Retina (tissue), 1 donor: ENCODE measurements at regions not wholly inside any gene's neighbourhood (a gene's known extent, or its start where the extent isn't known, plus 50 kb on each side); places are given as distances from the start of the nearest gene placed in this dataset.
"Not testable (repeated sequence)": the region's sequence is repeated elsewhere in the genome, so short reads cannot be mapped to it uniquely, and the experiment has no call there.

Source experiments
- DNase-seq: peaks from one replicate; pipeline ENCODE4 v3.0.0-alpha.2; 2016

DNA sequence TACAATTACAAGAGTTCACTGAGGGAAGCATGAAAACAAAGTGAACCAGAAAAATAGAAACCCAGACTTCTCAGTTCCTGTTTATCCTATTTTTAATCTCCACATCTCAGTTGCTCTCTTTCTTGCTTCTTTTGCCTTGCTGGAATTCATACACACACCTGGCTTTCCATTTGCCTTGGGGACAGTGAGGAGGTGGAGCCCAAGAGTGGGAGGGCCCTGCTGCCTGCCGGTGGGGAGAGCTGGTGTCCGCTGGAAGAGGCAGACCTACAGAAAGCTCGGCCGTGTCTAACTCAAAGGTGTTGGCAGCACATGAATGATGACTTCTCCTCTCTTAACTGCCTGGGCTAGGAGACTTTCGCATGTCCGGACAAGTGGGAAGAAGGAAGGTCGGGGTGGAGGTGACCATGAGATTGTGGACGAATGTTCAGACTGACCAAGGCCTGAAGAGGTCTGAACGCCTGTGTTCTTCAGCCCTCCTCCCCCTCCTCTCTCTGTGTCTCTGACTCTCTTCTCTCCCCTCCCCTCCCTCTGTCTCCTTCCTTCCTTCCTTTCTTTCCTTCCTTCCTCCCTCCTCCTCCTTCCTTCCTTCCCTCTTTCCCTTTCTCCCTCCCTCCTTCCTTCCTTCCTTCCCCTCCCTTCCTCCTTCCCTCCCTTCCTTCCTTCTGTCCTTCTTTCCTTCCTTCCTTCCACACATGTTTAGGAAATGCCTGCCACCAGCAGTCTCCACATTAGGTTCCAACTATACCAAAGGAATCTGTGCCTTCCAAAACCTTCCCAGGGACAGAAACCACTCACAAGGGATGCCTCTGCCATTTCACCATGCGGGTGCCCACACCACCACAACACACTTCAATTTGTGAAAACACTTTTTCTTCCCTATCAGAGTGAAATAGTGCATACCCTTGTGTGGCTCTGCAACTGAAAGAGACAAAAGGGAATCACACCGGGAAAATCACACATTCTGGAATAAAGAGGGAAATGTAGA is 157.3 kb upstream of the RUNX1 start:
- no peak for DNase-seq

DNA sequence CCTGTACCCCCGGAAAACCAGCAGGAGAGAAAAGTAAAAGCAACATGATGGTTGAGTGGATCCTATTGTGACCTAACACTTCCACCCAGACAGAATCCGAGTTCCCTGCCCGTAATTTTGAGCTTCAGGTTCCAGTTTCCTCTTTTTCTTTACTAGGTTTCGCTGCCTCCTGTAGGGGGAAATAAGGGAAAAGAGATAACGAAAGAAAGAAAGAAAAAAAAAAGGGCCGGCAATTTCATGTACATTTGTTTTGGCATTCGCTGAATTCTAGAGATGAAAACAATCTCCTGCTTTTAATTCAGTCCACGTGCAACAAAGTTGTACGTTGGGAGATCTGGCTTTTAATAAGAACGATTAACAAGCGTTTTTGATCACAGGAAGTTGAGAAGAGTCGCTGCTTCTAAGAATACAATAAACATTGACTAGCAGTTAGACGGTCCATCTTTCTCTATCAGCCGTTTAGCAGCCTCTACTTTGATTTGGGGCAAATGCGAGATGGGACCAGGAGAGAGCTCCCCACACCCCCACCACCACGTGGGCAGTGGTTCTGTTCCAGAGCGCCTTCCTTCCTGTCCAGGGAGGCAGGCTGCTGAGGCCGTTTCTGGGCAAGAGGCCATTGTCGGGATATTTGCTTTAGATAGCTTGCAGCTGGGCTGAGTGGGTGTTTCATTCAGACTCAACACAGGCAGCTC is 155.9 kb upstream of the RUNX1 start:
- DNase-seq, result no peak

DNA sequence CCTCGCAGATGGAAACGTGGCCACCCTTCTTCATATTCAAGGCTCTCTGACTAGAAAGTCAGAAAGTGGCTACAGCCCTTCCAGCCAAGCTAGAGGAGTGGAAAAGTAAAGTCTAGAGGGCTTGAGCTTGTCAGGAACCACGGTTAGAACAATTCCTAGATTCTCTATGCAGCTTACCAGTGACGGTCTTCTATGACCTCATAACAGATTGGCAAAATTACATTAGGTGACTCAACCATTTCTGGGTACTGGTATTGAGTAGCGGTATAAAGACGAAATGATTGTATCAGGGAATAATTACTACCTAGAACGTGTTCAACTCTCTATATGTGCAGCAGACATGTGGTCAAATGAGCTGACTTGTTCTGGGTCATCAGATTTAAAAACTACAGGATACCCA is 155.0 kb upstream of the RUNX1 start:
- no peak for DNase-seq

DNA sequence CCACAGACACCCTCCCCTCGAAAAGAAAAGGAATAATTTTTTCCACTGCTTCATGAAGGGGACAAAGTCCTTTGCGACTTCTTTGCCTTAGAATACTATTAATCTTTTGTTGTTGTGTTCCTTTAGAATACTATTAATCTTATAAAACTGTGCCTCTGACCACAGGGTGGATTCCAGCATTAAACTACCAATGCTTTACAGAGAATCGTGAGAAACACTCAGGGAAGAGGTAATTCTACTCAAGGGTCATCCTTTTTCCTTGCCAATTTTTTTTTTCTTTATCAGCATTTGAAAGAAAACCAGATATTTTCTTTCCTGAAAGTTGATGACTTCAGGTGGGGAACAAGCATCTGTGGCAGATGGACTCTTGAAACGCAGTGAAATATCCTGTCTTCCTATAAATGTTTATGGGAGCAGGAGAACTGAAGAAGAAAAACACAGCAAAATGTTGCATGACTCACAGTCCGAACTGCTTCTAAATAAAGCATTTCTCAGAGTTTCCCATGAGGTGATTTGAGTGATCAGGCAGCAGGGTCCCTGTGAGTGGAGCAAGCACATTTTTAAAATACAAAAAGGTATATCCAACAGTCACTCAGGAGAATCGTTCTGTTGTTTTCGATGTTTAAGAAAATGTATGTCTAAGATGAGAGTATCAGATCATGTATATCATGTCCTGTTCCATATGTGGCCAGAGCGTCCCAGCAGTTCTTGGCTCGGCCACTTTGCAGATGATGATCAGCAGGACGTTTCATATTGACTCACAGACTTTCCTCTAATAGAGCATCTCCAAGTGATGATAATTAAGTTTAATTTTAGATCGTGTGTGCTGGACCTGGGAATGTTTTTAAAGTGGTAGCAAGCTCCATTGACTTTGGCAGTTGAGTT is 154.2 kb upstream of the RUNX1 start:
- DNase-seq, result no peak

DNA sequence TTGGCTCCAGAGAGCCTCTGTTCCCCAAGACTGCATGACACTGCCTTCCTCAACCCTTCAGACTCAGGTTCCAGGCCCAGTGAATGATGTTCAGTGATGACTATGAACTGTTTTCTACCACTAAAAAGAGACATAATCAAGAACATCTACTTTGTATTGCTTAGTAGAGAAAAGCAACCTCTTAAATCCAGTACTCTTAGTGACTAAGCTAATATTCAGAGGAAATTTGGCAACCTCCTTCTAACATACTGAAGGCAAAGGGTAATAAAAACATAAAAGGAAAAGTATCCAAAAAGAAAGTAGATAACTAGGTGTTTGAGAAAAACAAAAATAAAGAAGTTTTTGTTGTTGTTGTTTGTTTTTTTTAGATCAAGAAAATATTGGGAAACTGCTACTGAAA is 153.3 kb upstream of the RUNX1 start:
- no peak for DNase-seq

DNA sequence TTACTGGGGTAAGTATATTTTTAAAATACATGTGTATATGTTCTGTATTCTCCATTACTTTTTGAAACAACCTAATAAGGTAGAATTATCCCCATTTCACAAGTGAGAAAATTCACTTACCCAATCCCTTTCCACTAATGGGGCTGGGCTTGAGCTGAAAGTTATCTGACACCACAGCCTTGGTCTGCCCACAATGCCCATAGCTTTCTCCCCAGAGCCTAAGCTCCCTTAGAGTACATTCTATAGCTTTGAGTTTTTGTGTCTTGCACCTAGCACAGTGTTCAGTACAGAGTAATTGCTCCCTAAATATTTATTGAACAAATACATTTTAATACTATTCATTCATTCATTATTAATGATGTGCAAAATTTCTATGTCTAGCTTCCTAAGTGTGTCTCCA is 152.7 kb upstream of the RUNX1 start:
- DNase-seq, result no peak

DNA sequence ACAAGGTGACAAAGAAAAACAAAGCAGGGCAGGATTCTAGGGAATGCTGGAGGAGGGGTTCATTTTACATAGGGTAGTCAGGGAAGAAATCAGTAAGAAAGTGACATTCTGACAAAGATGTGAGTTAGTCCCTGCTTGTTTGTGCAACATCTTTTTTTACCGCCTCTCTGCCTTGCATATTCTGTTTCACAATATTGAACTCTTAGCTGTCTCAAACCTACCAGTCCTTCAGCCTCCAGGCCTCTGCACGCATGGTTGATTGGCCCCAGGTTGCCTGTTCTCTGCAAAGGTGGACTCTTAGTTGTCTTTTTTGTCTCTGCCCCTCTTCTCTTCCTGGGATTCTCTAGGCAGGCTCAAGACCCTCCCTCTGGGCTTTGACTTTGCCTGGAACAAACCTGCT is 152.2 kb upstream of the RUNX1 start:
- DNase-seq, result no peak

DNA sequence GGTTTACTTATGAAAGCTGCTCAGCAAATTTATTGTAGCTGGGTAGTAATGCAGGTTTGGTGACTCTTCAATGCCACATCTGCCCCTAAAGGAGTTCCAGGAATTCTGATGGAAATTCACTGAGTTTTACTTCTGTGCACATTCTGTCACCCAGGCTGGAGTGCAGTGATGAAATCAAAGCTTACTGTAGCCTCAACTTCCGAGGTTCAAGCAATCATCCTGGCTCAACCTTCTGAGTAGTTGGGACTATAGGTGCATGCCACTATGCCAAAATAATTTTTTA is 150.6 kb upstream of the RUNX1 start:
- DNase-seq, result no peak

DNA sequence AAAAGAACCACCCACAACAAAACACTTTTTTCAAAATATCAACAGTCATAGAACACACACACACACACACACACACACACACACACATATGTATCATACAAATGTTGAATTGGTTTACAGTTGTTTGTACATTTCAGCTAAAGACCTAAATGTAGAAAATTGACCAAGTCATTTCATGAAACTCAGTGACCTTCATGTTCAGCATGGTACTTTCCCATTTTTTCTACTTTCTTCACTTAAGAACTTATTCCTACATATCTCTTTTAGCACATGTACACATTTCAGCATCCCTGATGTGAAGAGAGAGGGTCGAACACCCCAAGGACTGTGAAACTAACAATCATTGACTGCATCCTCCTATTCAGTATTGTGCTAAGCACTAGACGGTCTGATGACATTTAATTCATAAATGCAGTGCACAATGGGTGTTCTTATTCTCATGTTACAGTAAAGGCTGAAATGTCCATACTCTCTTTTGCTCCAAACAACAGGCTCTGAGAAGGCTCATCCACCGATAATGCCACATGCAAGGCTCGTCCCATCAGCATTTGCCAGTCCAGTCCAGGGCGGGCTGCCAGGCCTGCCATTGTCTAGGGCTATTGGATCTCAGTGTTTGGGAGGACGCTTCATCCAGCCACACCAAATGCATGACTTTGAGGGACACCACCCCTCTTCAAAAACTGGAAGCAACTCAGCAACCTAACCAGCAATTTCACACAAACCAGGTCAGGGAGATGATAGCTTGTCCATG is 150.1 kb upstream of the RUNX1 start:
- no peak for DNase-seq

DNA sequence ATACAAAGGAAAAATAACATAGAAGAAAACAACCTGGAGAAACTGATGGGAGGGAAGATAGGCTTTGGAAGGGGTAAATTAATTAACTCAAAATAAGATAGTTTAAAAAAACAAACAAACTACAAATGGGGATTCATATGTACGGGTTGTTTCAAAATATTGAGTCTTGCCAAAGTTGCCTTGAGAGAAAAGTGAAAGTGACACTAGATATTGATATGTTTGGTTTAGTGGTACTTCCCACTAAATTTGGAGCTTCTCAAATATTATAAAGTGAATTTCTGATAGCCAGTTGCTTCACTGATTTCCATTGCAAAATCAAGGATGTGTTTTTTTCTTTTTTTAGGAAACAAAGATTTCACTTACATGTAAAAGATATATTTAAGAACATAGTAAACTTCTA is 149.5 kb upstream of the RUNX1 start:
- no peak for DNase-seq

DNA sequence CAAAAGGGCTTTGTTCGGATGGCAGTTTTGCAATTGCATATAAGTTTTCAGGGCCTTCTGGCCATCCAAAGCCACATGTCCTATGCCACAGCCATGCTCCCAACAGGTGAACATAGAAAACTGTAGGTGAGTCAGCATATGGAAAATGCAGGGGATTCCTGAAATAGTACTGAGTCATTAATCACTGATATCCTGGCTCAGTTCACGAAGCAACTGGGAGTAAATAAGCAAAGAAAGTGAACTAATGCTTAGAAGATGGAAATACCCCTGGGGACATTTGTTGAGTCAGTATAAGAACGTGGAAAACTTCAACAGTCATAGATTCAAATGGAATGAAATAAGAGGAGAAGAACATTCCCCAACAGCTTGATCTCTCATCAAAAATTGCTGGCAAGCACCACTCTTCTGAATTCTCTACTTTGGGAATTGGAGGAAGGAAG is 148.9 kb upstream of the RUNX1 start:
- no peak for DNase-seq

DNA sequence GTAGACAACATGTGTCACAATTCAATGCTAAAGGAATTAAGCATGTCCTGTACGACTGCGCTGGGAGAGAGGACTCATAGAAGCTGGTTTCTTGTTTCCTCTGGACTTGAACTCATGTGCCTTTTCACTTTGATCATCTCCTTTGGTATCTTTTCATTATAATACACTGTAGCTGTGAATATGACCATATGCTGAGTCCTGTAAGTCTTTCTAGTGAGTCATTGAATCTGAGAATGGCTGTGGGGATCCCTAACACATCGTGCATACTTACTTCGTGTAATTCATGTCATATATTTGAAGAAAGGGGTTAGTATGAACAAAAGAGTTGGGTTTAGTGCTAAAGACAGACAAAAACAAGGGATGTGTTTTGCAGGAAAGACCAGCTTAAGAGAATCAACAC is 148.1 kb upstream of the RUNX1 start:
- no peak for DNase-seq

DNA sequence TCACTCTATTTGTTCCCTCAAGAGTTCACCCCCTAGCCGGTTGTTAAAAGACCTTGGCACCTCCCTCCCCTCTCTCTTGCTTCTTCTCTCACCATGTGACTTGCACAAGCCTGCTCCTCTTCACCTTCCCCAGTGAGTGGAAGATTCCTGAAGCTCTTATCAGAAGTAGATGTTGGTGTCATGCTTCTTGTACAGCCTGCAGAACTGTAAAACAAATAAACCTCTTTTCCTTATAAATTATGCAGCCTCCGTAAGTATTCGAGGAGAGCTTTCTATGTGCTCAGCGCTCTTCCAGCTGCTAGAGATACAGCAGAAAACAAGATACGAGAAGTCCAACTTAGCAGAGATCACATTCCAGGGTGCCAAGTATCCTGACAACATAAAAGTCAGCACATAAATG is 147.0 kb upstream of the RUNX1 start:
- DNase-seq, result no peak

DNA sequence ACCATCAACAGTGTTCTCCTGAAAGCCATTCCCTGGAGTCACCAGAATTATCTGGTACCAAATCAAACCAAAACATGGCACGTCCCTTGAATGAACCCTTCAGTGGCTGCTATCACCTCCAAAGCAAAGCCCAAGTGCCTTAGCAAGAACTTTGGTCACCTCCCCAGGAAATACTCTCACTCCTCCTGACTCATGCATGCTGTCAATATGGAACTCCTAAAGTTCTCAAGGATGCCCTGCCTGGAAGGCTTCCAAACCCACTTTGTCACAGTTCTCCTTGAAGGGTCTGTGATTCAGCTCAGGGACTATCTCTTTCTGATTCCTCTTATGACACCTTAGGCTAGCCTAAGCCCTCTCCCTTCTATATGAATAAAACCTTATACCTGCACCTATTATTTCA is 146.1 kb upstream of the RUNX1 start:
- DNase-seq, result no peak

DNA sequence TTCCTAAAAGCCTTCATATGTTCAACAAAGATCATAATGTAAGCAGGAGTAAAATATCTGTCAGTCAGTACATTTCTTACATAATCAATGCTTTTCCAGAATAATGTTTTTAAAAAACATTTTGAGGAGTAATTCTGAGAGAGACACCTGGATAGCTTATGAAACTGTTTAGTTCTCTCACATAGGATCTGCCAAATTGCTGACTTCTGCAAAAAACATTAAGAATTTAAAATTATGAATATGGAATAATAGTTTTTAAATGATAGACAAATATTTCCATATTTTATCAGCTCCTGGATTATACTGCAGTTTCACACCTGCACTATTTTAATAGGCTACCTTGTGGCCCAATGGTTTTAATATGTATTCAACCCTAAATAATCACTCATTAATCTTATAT is 142.7 kb upstream of the RUNX1 start:
- no peak for DNase-seq

DNA sequence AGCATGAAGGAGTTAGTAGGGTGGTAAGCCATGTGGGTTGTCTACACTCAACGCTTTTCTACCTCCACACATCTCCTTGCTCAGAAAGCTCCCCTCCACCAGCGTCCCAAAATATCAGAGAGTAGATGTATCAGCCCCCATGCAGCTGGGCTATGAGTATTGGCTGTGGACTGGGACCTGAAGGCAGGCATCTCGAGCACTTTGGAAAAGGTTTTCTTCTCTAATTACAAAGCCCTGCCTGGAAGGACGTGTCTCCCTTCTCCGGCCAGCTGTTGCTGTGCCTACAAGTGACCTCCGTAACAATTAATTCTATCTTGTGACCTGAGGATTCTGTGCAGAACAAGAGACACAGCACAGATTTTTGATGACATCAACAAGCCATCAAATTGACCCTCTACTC is 142.0 kb upstream of the RUNX1 start:
- DNase-seq, result no peak

DNA sequence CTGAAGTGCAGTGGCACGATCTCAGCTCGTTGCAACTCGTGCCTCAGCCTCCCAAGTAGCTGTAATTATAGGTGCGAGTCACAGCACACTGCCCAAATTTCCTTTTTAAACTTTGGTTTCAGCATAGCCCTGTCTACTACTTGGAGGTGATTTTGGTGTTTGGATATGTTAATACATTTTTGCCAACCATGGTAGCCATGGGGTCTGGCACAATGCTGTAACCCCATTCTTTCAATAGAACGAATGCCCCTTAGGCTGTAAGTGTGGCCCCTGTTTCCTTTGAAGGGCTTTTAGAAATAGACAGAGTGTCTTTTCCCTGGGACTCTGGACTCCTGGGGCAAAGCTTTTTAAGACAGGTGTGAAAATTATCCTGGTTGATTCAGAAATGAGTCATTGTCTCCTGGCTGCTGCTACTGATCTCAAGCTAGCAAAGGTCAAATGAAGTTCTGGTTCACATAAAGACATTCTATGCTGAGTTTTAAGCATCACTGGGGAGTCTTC is 141.1 kb upstream of the RUNX1 start:
- no peak for DNase-seq

DNA sequence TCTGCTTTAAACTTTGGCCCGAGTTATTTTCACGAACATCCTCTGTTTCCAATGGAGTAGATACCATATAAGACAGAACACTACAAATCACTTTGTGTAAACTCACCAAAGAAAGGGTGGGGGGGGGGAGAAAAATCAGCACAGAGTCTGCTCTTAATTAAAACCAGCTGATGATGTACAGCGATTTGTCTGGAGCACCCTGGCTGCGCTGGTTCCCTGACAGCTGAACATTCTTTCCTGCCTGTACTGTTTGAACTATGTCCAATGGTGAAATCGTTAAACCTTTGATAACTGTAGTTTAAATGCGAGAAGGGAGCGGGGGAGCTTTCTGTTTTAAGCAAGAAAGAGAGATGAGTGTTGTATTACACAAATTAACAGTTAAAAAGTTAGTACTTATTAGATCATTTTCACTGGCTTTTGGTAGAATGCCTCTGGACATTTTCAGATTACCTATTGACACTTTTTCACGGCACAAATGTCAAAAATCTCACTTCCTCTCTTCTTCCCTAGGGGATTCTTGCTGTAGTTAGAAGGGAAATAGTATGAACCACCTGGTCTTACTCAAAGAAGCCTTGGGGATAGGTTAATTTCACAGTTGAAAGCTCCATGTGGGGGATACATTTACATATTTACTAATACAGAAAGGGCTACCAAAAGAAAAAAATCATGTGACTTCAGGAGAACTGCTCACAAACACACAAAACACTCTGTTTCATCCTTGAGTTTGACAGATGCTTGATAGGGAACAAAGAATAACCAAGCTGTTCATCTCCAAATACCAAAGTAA is 140.2 kb upstream of the RUNX1 start:
- no peak for DNase-seq

DNA sequence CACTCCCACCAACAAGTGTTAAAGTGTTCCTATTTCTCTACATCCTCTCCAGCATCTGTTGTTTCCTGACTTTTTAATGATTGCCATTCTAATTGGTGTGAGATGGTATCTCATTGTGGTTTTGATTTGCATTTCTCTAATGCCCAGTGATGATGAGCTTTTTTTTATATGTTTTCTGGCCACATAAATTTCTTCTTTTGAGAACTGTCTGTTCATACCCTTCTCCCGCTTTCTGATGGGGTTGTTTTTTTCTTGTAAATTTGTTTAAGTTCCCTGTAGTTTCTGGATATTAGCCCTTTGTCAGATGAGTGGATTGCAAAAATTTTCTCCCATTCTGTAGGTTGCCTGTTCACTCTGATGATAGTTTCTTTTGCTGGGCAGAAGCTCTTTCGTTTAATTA is 134.3 kb upstream of the RUNX1 start:
- DNase-seq, result not testable (repeated sequence)

DNA sequence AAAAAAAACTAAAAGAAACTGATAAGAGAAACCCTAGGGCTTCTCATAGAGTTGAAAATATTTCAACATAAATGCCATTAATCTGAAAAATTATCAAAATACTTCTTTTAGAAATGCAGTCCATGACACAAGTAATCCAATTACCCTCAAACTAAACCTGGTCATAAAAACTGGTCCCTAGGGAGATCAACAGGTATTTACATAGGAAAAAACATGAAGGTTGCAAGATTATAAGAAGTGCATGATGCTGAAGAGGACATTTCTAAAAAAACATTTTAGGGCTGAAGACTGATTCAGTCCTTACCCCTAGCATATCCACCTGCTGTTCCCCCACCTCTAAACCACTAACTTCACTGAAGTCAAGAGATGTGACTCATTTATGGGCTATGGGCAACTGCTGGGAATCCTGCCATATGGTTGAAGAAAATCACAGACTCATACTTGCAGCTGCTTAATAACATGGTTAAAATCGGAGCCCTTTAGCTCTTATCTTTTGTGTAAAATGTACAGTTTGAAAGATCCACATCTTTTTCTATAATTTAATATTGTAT is 131.0 kb upstream of the RUNX1 start:
- no peak for DNase-seq

DNA sequence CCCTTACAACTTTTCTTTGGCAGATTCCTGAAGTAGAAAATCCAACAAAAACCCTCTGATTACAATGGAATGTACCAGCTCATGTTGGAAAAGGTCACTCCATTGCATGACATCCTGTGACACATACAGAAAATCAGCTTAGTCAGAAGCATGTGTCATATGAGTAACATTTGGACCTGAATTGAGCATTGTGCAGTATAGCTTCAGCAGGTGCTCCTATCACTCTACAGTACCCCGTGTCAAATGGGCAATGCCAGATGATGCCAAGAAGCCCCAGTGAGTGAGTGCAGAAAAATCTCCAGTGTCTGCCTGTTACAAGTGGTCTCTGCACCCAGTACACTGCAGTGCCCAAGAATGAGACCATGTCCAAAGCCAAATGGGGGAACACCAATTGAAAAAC is 129.7 kb upstream of the RUNX1 start:
- no peak for DNase-seq
